GM23338 (cell line): ENCODE measurements at regions not wholly inside any gene's neighbourhood (a gene's known extent, or its start where the extent isn't known, plus 50 kb on each side); places are given as distances from the start of the nearest gene placed in this dataset.
A peak's percentile ranks its signal among the peaks of the same experiment; 100 is the strongest.

Experiments used
- CREB1 ChIP-seq: fragments of 250-450 bp; sonication (Bioruptor Pico); IDR thresholded peaks from 2 replicates; pipeline ENCODE4 v1.5.0; 2020; ENCODE audit warnings: low read depth, mild to moderate bottlenecking, moderate library complexity
- EZH2 ChIP-seq: fragments of 200-600 bp; sonication (generic); IDR thresholded peaks from one replicate; pipeline ENCODE4 v1.8.0; 2017; ENCODE audit warnings: antibody characterized with exemption, mild to moderate bottlenecking, low read depth; ENCODE audit not compliant: unreplicated experiment
- EZH2phosphoT487 ChIP-seq: fragments of 200-600 bp; sonication (generic); IDR thresholded peaks from one replicate; pipeline ENCODE4 v1.8.1; 2018; ENCODE audit warnings: antibody characterized with exemption; ENCODE audit not compliant: unreplicated experiment
- JUNB ChIP-seq: IDR thresholded peaks from one replicate; pipeline ENCODE4 v1.6.1; 2016; ENCODE audit warnings: antibody characterized with exemption; ENCODE audit not compliant: unreplicated experiment
- POLR2AphosphoS5 ChIP-seq: IDR thresholded peaks from 2 replicates; pipeline ENCODE4 v1.6.1; 2016; ENCODE audit warnings: antibody characterized with exemption, low read depth
- STAT1 ChIP-seq: IDR thresholded peaks from one replicate; pipeline ENCODE4 v1.6.1; 2016; ENCODE audit warnings: antibody characterized with exemption; ENCODE audit not compliant: unreplicated experiment
- ZNF331 ChIP-seq: fragments of 250-450 bp; sonication (Bioruptor Pico); IDR thresholded peaks from 2 replicates; pipeline ENCODE4 v1.5.0; 2020; ENCODE audit warnings: low read depth, mild to moderate bottlenecking, moderate library complexity
- TF ChIP-seq, protein P1 (sequence below): IDR thresholded peaks from one replicate; pipeline ENCODE4 v1.6.1; 2018; ENCODE audit warnings: antibody characterized with exemption; ENCODE audit not compliant: unreplicated experiment
- TF ChIP-seq, protein P2 (sequence below), 2 experiments: fragments of 200-600 bp in 1 of 2; sonication (generic) in 1 of 2; conservative IDR thresholded peaks; 2 replicates each; pipeline versions ENCODE4 v1.5.1 to v1.6.1; 2016 to 2017; ENCODE audit warnings: antibody characterized with exemption in 2 of 2, low read depth in 2 of 2, mild to moderate bottlenecking in 2 of 2, moderate library complexity in 1 of 2
- TF ChIP-seq, protein P3 (sequence below): fragments of 250-450 bp; sonication (Bioruptor Pico); IDR thresholded peaks from 2 replicates; pipeline ENCODE4 v1.5.0; 2020; ENCODE audit warnings: mild to moderate bottlenecking, moderate library complexity

DNA sequence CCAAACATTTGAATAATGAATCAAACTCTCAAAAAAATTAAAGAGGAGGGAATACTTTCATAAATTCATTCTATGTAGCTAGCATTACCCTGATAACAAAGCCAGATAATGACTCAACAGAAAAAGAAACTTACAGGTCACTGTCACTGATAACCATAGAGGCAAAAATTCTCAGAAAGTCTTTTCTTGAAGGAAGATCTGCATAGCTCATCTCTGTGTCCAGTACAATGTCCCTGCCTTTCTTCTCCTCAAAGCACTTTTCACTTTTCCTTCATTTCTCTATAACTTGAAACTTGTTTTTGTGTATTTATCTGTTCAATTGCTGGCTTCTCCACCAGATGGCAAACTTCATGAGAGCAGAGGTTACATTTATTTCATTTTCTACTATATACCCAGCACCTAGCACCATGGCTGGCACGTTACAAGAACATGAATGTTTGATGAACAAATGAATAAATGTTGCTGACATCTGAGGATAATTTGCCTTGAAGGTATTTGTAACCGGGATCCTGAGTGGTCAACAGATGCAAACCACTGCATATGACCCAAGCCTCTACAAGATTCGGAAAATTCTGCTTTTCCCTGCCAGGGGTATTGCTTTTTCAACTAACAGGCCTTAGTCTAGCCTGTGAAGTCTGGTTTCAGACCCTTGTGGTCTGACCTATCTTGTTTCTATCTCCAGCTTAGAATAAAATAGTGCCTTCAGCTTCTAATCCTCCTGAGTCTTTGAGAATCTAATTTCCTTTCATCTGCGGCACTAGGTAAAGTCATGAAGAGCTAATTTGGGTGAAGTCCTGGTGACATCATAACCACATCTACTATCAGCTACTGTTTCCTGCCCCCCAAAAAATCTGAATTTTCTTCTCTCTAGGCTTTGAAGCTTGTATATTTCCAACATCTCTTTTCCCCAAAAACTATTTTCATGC is 52.5 kb upstream of the ANTXR2 start:
- TF ChIP-seq JUNB (no peak), EZH2 (no peak), CREB1 (CRISPR knock-in tag) (no peak), POLR2AphosphoS5 (no peak), EZH2phosphoT487 (no peak), STAT1 (no peak), ZNF331 (CRISPR knock-in tag) (no peak)
- TF ChIP-seq, protein P1, sequence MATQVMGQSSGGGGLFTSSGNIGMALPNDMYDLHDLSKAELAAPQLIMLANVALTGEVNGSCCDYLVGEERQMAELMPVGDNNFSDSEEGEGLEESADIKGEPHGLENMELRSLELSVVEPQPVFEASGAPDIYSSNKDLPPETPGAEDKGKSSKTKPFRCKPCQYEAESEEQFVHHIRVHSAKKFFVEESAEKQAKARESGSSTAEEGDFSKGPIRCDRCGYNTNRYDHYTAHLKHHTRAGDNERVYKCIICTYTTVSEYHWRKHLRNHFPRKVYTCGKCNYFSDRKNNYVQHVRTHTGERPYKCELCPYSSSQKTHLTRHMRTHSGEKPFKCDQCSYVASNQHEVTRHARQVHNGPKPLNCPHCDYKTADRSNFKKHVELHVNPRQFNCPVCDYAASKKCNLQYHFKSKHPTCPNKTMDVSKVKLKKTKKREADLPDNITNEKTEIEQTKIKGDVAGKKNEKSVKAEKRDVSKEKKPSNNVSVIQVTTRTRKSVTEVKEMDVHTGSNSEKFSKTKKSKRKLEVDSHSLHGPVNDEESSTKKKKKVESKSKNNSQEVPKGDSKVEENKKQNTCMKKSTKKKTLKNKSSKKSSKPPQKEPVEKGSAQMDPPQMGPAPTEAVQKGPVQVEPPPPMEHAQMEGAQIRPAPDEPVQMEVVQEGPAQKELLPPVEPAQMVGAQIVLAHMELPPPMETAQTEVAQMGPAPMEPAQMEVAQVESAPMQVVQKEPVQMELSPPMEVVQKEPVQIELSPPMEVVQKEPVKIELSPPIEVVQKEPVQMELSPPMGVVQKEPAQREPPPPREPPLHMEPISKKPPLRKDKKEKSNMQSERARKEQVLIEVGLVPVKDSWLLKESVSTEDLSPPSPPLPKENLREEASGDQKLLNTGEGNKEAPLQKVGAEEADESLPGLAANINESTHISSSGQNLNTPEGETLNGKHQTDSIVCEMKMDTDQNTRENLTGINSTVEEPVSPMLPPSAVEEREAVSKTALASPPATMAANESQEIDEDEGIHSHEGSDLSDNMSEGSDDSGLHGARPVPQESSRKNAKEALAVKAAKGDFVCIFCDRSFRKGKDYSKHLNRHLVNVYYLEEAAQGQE: no peak
- TF ChIP-seq, protein P2, sequence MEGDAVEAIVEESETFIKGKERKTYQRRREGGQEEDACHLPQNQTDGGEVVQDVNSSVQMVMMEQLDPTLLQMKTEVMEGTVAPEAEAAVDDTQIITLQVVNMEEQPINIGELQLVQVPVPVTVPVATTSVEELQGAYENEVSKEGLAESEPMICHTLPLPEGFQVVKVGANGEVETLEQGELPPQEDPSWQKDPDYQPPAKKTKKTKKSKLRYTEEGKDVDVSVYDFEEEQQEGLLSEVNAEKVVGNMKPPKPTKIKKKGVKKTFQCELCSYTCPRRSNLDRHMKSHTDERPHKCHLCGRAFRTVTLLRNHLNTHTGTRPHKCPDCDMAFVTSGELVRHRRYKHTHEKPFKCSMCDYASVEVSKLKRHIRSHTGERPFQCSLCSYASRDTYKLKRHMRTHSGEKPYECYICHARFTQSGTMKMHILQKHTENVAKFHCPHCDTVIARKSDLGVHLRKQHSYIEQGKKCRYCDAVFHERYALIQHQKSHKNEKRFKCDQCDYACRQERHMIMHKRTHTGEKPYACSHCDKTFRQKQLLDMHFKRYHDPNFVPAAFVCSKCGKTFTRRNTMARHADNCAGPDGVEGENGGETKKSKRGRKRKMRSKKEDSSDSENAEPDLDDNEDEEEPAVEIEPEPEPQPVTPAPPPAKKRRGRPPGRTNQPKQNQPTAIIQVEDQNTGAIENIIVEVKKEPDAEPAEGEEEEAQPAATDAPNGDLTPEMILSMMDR (conservative IDR thresholded peaks at IDR 0.05; ENCODE audit: low read depth in 2 of 2): peak; percentile 50 to 64
- TF ChIP-seq, protein P3, sequence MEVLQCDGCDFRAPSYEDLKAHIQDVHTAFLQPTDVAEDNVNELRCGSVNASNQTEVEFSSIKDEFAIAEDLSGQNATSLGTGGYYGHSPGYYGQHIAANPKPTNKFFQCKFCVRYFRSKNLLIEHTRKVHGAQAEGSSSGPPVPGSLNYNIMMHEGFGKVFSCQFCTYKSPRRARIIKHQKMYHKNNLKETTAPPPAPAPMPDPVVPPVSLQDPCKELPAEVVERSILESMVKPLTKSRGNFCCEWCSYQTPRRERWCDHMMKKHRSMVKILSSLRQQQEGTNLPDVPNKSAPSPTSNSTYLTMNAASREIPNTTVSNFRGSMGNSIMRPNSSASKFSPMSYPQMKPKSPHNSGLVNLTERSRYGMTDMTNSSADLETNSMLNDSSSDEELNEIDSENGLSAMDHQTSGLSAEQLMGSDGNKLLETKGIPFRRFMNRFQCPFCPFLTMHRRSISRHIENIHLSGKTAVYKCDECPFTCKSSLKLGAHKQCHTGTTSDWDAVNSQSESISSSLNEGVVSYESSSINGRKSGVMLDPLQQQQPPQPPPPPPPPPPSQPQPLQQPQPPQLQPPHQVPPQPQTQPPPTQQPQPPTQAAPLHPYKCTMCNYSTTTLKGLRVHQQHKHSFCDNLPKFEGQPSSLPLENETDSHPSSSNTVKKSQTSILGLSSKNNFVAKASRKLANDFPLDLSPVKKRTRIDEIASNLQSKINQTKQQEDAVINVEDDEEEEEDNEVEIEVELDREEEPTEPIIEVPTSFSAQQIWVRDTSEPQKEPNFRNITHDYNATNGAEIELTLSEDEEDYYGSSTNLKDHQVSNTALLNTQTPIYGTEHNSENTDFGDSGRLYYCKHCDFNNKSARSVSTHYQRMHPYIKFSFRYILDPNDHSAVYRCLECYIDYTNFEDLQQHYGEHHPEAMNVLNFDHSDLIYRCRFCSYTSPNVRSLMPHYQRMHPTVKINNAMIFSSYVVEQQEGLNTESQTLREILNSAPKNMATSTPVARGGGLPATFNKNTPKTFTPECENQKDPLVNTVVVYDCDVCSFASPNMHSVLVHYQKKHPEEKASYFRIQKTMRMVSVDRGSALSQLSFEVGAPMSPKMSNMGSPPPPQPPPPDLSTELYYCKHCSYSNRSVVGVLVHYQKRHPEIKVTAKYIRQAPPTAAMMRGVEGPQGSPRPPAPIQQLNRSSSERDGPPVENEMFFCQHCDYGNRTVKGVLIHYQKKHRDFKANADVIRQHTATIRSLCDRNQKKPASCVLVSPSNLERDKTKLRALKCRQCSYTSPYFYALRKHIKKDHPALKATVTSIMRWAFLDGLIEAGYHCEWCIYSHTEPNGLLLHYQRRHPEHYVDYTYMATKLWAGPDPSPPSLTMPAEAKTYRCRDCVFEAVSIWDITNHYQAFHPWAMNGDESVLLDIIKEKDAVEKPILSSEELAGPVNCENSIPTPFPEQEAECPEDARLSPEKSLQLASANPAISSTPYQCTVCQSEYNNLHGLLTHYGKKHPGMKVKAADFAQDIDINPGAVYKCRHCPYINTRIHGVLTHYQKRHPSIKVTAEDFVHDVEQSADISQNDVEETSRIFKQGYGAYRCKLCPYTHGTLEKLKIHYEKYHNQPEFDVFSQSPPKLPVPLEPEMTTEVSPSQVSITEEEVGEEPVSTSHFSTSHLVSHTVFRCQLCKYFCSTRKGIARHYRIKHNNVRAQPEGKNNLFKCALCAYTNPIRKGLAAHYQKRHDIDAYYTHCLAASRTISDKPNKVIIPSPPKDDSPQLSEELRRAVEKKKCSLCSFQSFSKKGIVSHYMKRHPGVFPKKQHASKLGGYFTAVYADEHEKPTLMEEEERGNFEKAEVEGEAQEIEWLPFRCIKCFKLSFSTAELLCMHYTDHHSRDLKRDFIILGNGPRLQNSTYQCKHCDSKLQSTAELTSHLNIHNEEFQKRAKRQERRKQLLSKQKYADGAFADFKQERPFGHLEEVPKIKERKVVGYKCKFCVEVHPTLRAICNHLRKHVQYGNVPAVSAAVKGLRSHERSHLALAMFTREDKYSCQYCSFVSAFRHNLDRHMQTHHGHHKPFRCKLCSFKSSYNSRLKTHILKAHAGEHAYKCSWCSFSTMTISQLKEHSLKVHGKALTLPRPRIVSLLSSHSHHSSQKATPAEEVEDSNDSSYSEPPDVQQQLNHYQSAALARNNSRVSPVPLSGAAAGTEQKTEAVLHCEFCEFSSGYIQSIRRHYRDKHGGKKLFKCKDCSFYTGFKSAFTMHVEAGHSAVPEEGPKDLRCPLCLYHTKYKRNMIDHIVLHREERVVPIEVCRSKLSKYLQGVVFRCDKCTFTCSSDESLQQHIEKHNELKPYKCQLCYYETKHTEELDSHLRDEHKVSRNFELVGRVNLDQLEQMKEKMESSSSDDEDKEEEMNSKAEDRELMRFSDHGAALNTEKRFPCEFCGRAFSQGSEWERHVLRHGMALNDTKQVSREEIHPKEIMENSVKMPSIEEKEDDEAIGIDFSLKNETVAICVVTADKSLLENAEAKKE (CRISPR knock-in tag): no peak
